Nephron progenitor cell (in vitro differentiated cells): ENCODE measurements at regions not wholly inside any gene's neighbourhood (a gene's known extent, or its start where the extent isn't known, plus 50 kb on each side); places are given as distances from the start of the nearest gene placed in this dataset.

ENCODE experiments used
- DNase-seq: peaks from one replicate; pipeline ENCODE4 v3.0.0; 2021
- H3K27ac Mint-ChIP-seq: 2 replicates; pipeline ENCODE4 v1.8.0; 2021; ENCODE audit warnings: mild to moderate bottlenecking, moderate library complexity, mixed read lengths
- H3K27me3 Mint-ChIP-seq: 2 replicates; pipeline ENCODE4 v1.8.0; 2021; ENCODE audit warnings: mild to moderate bottlenecking, low read depth, mixed read lengths; ENCODE audit not compliant: poor library complexity
- H3K36me3 Mint-ChIP-seq: 2 replicates; pipeline ENCODE4 v1.8.0; 2021; ENCODE audit warnings: low read depth, mixed read lengths
- H3K4me1 Mint-ChIP-seq: 2 replicates; pipeline ENCODE4 v1.8.0; 2021; ENCODE audit warnings: mixed read lengths
- H3K4me3 Mint-ChIP-seq: 2 replicates; pipeline ENCODE4 v1.8.0; 2021; ENCODE audit warnings: mild to moderate bottlenecking, moderate library complexity, mixed read lengths
- H3K9me3 Mint-ChIP-seq: 2 replicates; pipeline ENCODE4 v1.8.0; 2021; ENCODE audit warnings: mild to moderate bottlenecking, moderate library complexity, mixed read lengths
- TF ChIP-seq, protein P1 (sequence below): fragments of 200-600 bp; sonication (generic); IDR thresholded peaks from 2 replicates; pipeline ENCODE4 v1.5.0; 2021; ENCODE audit warnings: antibody characterized with exemption

- Mint-ChIP-seq H3K4me1 (no peaks in the 10 kb centered on the region), H3K9me3 (peaks cover 4% of the 10 kb centered on the region), H3K27ac (no peak overlapping the region), H3K27me3 (peaks cover 54% of the 10 kb centered on the region), H3K36me3 (no peaks in the 10 kb centered on the region), H3K4me3 (no peak overlapping the region)
- TF ChIP-seq, protein P1, sequence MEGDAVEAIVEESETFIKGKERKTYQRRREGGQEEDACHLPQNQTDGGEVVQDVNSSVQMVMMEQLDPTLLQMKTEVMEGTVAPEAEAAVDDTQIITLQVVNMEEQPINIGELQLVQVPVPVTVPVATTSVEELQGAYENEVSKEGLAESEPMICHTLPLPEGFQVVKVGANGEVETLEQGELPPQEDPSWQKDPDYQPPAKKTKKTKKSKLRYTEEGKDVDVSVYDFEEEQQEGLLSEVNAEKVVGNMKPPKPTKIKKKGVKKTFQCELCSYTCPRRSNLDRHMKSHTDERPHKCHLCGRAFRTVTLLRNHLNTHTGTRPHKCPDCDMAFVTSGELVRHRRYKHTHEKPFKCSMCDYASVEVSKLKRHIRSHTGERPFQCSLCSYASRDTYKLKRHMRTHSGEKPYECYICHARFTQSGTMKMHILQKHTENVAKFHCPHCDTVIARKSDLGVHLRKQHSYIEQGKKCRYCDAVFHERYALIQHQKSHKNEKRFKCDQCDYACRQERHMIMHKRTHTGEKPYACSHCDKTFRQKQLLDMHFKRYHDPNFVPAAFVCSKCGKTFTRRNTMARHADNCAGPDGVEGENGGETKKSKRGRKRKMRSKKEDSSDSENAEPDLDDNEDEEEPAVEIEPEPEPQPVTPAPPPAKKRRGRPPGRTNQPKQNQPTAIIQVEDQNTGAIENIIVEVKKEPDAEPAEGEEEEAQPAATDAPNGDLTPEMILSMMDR = no peak
- DNase-seq = no peak
Measured at GRCh38 chr1:42070996-42071395, 82.2 kb upstream of the GUCA2B start.

DNA sequence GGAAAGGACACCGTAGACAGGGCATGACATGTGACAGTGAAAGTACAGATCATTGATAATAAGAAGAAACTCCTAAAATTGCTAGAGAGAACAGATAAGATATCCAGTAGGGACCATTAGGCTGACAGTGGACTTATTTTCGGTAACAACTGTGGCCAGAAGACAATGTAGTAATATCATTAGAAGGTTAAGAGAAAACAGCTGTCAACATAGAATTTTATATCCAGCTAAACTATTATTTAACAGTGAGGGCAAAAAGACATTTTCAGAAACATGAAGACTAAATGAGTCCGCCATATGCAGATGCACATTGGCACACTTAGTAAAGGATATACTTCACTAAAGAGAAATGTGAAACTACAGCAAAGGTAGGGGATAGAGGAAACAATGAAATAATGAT lies 95.4 kb upstream of the GUCA2B start:
- no peak overlapping the region for H3K27ac Mint-ChIP-seq
- H3K27me3 Mint-ChIP-seq = peaks cover 17% of the 10 kb centered on the region
- TF ChIP-seq, protein P1 = no peak

GRCh38 chr1:42056460-42056859 lies 96.8 kb upstream of the GUCA2B start:
- no peak overlapping the region for H3K4me3 Mint-ChIP-seq

More for the DNA sequence above, 95.4 kb upstream of the GUCA2B start:
- no peak for DNase-seq
- no peaks in the 10 kb centered on the region for H3K4me1 Mint-ChIP-seq
- no peak overlapping the region for H3K4me3 Mint-ChIP-seq
- H3K9me3 Mint-ChIP-seq = peaks cover 60% of the 10 kb centered on the region
- peaks cover 11% of the 10 kb centered on the region for H3K36me3 Mint-ChIP-seq

GRCh38 chr1:42055061-42055460 lies 98.1 kb upstream of the GUCA2B start:
- Mint-ChIP-seq H3K27ac (no peak overlapping the region), H3K4me1 (no peaks in the 10 kb centered on the region), H3K27me3 (peaks cover 16% of the 10 kb centered on the region), H3K36me3 (peaks cover 11% of the 10 kb centered on the region), H3K9me3 (peaks cover 40% of the 10 kb centered on the region), H3K4me3 (no peak overlapping the region)
- DNase-seq = no peak
- TF ChIP-seq, protein P1 = no peak

More at GRCh38 chr1:42056460-42056859, 96.8 kb upstream of the GUCA2B start:
- TF ChIP-seq, protein P1 = no peak
- Mint-ChIP-seq H3K4me1 (no peaks in the 10 kb centered on the region), H3K27ac (no peak overlapping the region), H3K9me3 (peaks cover 52% of the 10 kb centered on the region), H3K27me3 (peaks cover 13% of the 10 kb centered on the region), H3K36me3 (peaks cover 11% of the 10 kb centered on the region)
- no peak for DNase-seq

DNA sequence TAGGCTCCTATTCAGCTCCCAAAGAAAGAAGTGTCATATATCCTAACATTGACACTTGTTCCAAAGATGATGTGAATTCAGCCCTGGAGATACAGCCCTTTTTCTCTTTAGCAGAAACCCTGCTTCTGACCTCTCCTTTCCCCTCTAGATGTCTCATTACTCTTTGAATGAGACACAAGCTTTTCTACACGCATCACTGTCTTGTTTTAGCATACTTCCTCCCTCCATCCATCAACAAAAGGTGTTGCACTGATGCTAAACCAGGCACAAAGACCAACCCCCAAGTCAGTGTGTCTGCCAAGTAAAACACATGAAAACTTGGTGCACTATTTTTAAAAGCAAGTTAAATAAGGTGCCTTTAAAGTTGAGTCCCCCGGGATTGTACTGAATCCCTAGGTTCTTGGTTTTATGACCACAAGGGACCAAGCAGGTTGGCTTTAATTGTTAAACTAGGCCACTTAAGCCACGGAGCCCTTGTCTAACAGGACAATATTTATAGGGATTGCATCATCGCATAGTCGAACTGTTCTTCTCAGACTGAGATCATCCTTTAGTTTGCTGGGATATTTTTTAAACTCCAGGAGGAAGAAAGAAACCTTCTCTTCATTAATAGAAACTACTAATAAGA lies 101.0 kb upstream of the GUCA2B start:
- TF ChIP-seq, protein P1 = no peak
- Mint-ChIP-seq H3K27ac (no peak overlapping the region), H3K4me1 (no peaks in the 10 kb centered on the region), H3K9me3 (peaks cover 23% of the 10 kb centered on the region), H3K4me3 (no peak overlapping the region), H3K36me3 (no peaks in the 10 kb centered on the region), H3K27me3 (peaks cover 30% of the 10 kb centered on the region)
- no peak for DNase-seq

DNA sequence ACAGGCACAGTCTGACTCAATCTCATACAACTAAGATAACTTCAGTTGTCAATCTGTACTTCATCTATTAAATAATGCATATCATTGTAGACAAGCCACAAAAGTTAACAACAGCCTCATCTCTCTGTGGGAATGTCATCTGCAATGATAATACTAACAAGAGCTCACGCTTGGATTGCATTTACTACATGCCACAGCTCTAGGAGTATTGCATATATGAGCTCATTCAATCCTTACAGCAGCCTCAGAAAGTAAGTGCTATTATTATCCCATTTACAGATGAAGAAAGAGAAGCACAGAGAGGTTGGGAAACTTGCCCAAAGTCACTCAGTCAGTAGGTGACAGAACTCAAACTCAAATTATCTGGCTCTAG lies 105.7 kb upstream of the GUCA2B start:
- no peak overlapping the region for H3K27ac Mint-ChIP-seq
- DNase-seq = no peak
- H3K36me3 Mint-ChIP-seq = no peaks in the 10 kb centered on the region
- TF ChIP-seq, protein P1 = no peak
- H3K4me3 Mint-ChIP-seq = no peak overlapping the region
- peaks cover 2% of the 10 kb centered on the region for H3K9me3 Mint-ChIP-seq
- H3K4me1 Mint-ChIP-seq = no peaks in the 10 kb centered on the region
- H3K27me3 Mint-ChIP-seq = peaks cover 34% of the 10 kb centered on the region
